WTC11 (cell line): ENCODE measurements at regions not wholly inside any gene's neighbourhood (a gene's known extent, or its start where the extent isn't known, plus 50 kb on each side); places are given as distances from the start of the nearest gene placed in this dataset.

ENCODE experiments used
- FOXK1 ChIP-seq: sonication (generic); formaldehyde crosslinking; IDR thresholded peaks from 2 replicates; pipeline ENCODE4 v1.8.0; 2022; ENCODE audit warnings: mild to moderate bottlenecking, moderate library complexity, missing genetic modification reagents
- GABPB1 ChIP-seq: sonication (generic); formaldehyde crosslinking; IDR thresholded peaks from 2 replicates; pipeline ENCODE4 v1.8.1; 2023; ENCODE audit warnings: mild to moderate bottlenecking, missing genetic modification reagents
- TP53 ChIP-seq: sonication (generic); formaldehyde crosslinking; IDR thresholded peaks from 2 replicates; pipeline ENCODE4 v1.8.1; 2023; ENCODE audit warnings: mild to moderate bottlenecking, missing genetic modification reagents
- ZNF138 ChIP-seq: sonication (generic); formaldehyde crosslinking; conservative IDR thresholded peaks from 2 replicates; pipeline ENCODE4 v1.8.1; 2022; ENCODE audit warnings: mild to moderate bottlenecking, moderate library complexity, missing genetic modification reagents
- ZNF423 ChIP-seq: fragments of 250-450 bp; sonication (Bioruptor Pico); IDR thresholded peaks from 2 replicates; pipeline ENCODE4 v2.1.2; 2022; ENCODE audit warnings: mild to moderate bottlenecking, moderate library complexity
- TF ChIP-seq, protein P1 (sequence below): sonication (generic); formaldehyde crosslinking; IDR thresholded peaks from 2 replicates; pipeline ENCODE4 v1.8.0; 2022; ENCODE audit warnings: mild to moderate bottlenecking, missing genetic modification reagents
- TF ChIP-seq, protein P2 (sequence below): sonication (generic); formaldehyde crosslinking; IDR thresholded peaks from 2 replicates; pipeline ENCODE4 v1.8.1; 2023; ENCODE audit warnings: mild to moderate bottlenecking, missing genetic modification reagents, moderate library complexity
- TF ChIP-seq, protein P3 (sequence below): sonication (generic); formaldehyde crosslinking; IDR thresholded peaks from 2 replicates; pipeline ENCODE4 v1.8.1; 2023; ENCODE audit warnings: mild to moderate bottlenecking, missing genetic modification reagents, borderline replicate concordance
- TF ChIP-seq, protein P4 (sequence below): sonication (generic); formaldehyde crosslinking; IDR thresholded peaks from 2 replicates; pipeline ENCODE4 v1.8.0; 2022; ENCODE audit warnings: mild to moderate bottlenecking, missing genetic modification reagents
- TF ChIP-seq, protein P5 (sequence below): fragments of 200-600 bp; IDR thresholded peaks from 2 replicates; pipeline ENCODE4 v1.8.0; 2022; ENCODE audit warnings: antibody characterized with exemption

DNA sequence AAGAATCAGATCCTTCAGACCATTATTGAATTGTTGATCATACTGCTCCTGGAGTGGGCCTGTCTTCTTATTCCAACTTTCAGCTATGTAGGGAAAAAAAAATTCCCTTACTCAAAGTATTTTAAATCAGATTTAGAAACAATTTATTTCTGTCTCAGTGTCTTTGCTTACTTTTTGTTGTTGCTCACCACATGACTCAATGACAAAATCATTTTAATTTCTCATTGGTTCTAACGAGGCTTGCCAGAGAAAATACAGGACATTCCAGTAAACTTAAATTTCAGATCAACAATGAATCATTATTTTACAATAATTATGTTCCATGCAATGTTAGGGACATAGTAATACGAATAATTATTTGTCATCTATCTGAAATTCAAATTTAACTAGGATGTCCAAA, 748.5 kb upstream of the CBLB start:
- no peak for TF ChIP-seq GABPB1 (CRISPR knock-in tag)
- TF ChIP-seq, protein P1, sequence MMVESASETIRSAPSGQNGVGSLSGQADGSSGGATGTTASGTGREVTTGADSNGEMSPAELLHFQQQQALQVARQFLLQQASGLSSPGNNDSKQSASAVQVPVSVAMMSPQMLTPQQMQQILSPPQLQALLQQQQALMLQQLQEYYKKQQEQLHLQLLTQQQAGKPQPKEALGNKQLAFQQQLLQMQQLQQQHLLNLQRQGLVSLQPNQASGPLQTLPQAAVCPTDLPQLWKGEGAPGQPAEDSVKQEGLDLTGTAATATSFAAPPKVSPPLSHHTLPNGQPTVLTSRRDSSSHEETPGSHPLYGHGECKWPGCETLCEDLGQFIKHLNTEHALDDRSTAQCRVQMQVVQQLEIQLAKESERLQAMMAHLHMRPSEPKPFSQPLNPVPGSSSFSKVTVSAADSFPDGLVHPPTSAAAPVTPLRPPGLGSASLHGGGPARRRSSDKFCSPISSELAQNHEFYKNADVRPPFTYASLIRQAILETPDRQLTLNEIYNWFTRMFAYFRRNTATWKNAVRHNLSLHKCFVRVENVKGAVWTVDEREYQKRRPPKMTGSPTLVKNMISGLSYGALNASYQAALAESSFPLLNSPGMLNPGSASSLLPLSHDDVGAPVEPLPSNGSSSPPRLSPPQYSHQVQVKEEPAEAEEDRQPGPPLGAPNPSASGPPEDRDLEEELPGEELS (CRISPR knock-in tag), result no peak
- no peak for TF ChIP-seq ZNF138
- TF ChIP-seq, protein P2, sequence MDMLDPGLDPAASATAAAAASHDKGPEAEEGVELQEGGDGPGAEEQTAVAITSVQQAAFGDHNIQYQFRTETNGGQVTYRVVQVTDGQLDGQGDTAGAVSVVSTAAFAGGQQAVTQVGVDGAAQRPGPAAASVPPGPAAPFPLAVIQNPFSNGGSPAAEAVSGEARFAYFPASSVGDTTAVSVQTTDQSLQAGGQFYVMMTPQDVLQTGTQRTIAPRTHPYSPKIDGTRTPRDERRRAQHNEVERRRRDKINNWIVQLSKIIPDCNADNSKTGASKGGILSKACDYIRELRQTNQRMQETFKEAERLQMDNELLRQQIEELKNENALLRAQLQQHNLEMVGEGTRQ (CRISPR knock-in tag), result no peak
- TF ChIP-seq TP53, result no peak
- TF ChIP-seq, protein P3, sequence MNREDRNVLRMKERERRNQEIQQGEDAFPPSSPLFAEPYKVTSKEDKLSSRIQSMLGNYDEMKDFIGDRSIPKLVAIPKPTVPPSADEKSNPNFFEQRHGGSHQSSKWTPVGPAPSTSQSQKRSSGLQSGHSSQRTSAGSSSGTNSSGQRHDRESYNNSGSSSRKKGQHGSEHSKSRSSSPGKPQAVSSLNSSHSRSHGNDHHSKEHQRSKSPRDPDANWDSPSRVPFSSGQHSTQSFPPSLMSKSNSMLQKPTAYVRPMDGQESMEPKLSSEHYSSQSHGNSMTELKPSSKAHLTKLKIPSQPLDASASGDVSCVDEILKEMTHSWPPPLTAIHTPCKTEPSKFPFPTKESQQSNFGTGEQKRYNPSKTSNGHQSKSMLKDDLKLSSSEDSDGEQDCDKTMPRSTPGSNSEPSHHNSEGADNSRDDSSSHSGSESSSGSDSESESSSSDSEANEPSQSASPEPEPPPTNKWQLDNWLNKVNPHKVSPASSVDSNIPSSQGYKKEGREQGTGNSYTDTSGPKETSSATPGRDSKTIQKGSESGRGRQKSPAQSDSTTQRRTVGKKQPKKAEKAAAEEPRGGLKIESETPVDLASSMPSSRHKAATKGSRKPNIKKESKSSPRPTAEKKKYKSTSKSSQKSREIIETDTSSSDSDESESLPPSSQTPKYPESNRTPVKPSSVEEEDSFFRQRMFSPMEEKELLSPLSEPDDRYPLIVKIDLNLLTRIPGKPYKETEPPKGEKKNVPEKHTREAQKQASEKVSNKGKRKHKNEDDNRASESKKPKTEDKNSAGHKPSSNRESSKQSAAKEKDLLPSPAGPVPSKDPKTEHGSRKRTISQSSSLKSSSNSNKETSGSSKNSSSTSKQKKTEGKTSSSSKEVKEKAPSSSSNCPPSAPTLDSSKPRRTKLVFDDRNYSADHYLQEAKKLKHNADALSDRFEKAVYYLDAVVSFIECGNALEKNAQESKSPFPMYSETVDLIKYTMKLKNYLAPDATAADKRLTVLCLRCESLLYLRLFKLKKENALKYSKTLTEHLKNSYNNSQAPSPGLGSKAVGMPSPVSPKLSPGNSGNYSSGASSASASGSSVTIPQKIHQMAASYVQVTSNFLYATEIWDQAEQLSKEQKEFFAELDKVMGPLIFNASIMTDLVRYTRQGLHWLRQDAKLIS, result no peak
- TF ChIP-seq, protein P4, sequence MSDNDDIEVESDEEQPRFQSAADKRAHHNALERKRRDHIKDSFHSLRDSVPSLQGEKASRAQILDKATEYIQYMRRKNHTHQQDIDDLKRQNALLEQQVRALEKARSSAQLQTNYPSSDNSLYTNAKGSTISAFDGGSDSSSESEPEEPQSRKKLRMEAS, result no peak
- TF ChIP-seq ZNF423 (CRISPR knock-in tag), result no peak
- TF ChIP-seq FOXK1, result no peak
- TF ChIP-seq, protein P5, sequence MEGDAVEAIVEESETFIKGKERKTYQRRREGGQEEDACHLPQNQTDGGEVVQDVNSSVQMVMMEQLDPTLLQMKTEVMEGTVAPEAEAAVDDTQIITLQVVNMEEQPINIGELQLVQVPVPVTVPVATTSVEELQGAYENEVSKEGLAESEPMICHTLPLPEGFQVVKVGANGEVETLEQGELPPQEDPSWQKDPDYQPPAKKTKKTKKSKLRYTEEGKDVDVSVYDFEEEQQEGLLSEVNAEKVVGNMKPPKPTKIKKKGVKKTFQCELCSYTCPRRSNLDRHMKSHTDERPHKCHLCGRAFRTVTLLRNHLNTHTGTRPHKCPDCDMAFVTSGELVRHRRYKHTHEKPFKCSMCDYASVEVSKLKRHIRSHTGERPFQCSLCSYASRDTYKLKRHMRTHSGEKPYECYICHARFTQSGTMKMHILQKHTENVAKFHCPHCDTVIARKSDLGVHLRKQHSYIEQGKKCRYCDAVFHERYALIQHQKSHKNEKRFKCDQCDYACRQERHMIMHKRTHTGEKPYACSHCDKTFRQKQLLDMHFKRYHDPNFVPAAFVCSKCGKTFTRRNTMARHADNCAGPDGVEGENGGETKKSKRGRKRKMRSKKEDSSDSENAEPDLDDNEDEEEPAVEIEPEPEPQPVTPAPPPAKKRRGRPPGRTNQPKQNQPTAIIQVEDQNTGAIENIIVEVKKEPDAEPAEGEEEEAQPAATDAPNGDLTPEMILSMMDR, result no peak
